NCI-H1105 (cell line): ENCODE measurements at regions not wholly inside any gene's neighbourhood (a gene's known extent, or its start where the extent isn't known, plus 50 kb on each side); places are given as distances from the start of the nearest gene placed in this dataset.
"Not testable (repeated sequence)": the region's sequence is repeated elsewhere in the genome, so short reads cannot be mapped to it uniquely, and the experiment has no call there.

Experiments used
- DNase-seq: peaks from one replicate; lab custom pipeline; 2025; lab: John Stamatoyannopoulos, UW

- DNase-seq, result no peak
Measured at GRCh38 chr5:56763711-56764466, 51.5 kb upstream of the MAP3K1 start.

DNA sequence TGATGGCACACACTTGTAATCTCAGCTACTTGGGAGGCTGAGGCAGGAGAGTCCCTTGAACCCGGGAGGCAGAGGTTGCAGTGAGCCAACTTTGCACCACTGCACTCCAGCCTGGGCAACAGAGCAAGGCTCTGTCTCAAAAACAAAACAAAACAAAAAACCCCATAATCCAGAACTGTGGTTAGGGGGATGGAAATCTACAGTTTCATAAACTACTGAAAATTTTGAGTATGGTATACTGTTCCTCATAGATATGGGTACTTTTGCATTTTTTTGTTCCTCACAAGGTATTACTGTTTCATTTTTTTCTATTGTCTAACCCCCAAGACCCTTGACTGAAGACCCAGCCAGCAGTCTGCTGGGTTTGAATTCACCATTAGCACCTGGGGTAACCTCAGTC lies 52.2 kb upstream of the MAP3K1 start:
- DNase-seq, result no peak

DNA sequence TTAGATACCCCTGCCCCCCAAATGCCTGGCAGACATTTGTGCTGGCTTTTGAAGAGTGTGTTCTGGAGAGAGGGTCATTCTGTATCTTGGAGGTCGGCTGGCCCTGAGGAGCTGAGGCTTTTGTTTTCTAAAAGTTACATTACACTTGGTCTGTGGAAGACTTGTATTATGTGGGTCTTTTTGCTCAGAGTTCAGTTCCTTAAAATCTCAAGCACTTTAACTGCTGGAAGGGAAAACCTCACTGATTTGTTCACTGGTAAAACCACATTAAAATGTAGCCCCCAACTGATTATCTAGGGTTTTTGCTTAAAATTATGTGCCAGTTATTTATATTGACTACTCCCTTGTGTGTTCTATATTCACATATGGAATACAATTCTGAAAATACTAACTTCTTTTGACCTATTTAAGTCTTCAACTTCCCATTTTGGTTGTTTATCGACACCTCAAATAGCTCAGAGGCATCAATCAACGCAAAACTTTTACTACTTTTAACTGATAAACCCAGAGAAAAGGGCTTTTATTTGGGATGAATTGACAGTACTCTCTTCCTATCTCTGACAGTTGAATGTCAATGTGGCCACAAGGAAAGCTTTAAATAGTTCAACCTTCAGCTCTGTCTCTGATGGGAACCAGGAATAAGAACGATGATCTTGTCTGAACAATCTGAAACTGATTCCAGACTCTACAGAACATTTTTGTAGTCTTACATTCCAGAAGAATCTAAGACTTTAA lies 54.0 kb upstream of the MAP3K1 start:
- no peak for DNase-seq

GRCh38 chr5:56760723-56761122 lies 54.6 kb upstream of the MAP3K1 start:
- DNase-seq, result no peak

GRCh38 chr5:56759521-56760216 lies 55.7 kb upstream of the MAP3K1 start:
- DNase-seq, result no peak

GRCh38 chr5:56757077-56757476 lies 58.3 kb upstream of the MAP3K1 start:
- DNase-seq, result no peak

- DNase-seq, result no peak
Measured at GRCh38 chr5:56755036-56755555, 60.3 kb upstream of the MAP3K1 start.

GRCh38 chr5:56753588-56753987 lies 61.8 kb upstream of the MAP3K1 start:
- DNase-seq, result not testable (repeated sequence)

GRCh38 chr5:56751572-56752313 lies 63.6 kb upstream of the MAP3K1 start:
- no peak for DNase-seq

DNA sequence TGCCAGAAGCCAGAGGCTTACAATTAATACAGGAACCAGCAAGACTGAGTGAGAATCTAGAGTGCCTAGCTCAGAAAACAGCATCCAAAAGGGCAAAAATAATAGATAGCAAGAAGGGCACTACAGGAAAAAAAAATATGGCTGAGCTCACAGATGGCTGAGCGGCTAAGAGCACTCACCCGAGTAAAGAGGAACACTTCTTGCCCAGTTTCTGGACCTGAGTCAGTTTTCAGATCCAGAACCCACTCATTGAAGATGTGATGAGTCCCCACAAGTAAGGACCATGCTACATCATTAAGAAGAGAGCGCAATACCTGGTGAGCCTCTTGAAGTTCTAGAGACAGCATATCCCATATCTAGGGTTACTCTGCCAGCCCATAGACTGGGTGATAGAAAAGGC lies 65.5 kb upstream of the MAP3K1 start:
- DNase-seq, result no peak

DNA sequence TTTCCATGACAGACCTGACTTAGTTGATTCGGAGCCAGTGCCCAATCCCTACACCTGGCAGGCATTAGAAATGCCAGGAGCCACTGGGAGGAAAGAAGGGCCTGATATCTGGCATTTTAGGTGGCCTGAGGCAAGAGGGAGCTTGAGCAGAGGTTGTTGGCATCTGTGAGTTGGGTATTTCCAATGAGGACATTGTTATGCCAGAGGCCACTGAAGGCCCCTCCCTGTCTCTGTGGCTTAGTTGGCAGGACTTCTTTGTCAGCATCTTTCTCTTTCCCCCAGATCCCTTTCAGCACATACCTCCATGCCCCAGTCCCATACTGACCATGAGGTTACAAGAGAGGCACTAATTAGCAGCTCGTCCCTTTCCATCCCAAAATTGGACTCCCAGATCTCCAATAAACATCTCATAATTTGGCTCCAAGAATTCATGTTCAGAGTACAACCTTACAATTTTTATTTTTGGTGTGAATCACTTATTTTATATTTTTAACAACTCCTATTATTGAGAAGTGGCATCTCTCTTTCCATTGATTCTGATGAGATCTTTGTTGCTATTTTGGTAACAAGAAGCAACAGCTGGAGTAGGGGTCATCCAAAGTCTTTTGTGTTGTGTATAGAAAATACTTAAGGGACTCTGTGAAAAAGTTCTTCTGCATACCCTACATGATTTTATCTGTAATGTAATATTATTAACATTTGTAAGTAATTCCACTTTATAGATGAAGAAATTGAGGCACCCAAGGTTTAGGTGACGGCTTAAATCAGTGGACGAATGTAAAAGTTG lies 68.6 kb upstream of the MAP3K1 start:
- no peak for DNase-seq

DNA sequence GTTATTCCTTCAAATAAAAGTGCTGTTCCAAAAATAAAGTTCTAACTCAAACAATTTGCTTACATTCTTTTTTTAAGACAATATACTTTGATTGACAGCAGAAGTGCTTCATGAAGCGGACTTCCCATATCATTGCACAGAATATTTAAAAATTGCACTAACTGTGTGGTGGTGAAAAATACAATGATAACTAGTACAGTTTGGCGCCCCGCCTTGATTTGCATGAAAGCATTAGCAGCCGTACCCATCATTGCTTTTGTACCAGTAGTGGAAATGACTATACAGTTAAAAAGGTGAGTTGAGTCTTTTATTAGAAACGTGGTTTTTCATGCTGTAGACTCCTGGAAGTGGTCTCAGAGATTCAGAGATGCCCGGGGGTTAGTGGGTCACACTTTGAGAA lies 69.5 kb upstream of the MAP3K1 start:
- no peak for DNase-seq

DNA sequence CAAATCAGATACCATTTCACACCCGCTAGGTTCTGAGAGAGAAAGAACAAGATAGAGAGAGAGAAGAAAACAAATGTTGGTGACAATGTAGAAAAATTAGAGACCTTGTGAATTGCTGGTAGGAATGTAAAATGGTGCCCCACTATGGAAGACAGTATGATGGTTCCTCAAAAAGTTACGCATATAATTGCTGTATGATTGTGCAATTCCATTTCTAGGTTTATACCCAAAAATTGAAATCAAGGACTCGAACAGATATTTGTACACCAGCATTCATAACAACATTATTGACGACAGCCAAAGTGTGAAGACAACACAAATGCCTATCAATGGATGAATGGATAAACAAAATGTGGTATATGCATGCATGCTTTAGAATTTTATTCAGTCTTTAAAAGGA lies 74.5 kb upstream of the MAP3K1 start:
- DNase-seq, result no peak

- DNase-seq, result no peak
Measured at GRCh38 chr5:56739990-56740389, 75.4 kb upstream of the MAP3K1 start.

DNA sequence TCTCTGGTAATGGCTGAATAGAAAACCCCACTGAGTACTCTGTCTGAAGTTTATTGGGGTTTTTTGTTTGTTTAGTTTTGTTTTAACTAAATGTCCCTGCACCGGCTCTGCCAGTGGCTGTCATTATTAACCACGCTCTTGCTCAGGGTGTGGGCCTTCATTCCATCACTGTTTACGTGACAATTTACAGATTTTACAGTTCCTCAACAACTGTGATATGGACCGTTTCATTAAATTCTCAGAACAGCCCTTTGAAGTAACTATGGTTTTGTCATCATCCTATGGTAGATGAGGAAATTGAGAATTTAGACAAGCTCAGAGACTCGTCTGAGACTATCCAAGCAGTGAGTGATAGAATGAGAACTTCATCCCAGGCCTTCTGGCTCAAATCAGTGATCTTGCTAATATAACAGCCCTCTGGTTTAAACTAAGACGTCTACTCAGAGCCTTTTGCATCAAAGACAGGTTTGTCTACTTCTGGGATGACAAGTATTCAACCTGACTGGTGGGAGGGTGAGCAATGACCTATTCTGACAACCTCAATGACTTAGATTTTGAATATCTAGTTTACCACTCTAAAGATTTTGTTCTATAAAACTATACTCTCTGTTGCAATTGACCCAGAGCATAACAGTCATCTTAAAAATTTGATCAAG lies 77.3 kb upstream of the MAP3K1 start:
- DNase-seq, result no peak

DNA sequence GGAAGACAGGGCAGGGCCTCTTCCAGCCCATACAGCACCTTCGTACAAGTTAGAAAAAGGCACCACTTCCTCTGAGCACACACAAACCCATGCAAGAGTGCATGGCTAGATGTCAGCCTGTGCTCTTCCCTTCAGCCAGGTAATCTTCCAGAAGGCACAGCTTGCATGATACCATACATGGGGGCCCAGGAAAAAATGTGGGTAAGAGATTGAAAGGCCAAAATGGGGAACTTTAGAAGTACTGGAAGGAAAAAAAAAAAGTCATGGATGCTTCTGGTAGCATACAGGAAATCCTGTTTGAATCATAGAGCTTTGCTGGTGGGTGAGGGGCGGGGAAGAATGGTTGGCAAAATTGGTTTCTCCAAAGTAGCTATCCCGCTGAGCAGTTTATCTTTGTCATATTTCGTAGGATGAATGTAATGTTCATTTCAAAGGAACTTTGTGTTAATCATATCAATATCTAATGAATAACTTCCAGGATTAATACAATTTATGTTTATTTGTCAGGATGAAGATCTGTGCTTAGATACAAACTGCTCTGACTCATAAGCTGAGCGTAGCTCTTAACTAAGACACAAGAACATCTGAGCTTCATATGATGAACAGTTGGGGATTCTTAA lies 78.2 kb upstream of the MAP3K1 start:
- no peak for DNase-seq

DNA sequence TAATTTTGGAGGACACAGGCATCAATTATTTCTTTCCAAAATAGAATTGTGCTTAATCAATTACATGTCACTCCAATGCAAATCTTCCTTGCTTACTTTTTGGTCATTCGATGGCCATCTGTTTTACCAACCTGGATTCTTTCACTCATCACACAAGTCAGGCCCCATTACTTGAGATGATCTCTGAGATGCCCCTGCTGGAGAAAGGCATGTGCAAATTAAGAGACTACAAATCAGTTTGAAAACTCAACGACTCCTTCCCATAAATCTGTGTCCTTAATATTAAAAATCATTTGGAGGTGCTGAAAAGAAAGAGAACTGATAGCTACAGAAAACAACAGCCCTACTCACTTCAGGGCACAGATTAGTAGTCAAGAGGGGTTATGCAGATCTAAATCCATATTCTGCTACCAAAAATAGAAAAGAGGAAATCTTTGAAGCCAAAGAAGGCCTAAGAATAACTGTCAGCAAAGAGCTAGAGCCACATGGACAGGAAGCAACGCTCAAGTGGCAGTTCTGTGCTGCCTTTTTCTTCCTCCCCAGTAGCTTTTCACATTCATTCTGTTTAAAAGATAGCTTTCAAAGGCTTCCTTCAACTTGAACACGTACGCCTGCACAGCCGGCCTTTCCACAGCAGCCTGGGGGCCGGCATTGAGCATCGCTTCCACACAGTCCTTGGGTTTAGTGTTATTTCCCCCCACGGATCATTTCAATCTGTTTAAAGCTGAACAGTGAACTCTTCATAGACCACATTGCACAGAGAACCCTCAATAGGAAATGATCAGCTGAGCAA lies 79.3 kb upstream of the MAP3K1 start:
- no peak for DNase-seq

GRCh38 chr5:56734091-56734694 lies 81.2 kb upstream of the MAP3K1 start:
- no peak for DNase-seq

GRCh38 chr5:56733580-56733979 lies 81.8 kb upstream of the MAP3K1 start:
- no peak for DNase-seq
